Uterus (tissue), 3 donors: ENCODE measurements at regions not wholly inside any gene's neighbourhood (a gene's known extent, or its start where the extent isn't known, plus 50 kb on each side); places are given as distances from the start of the nearest gene placed in this dataset.
"Not testable (repeated sequence)": the region's sequence is repeated elsewhere in the genome, so short reads cannot be mapped to it uniquely, and the experiment has no call there.

Experiments used
- DNase-seq, 2 donors: peaks; one replicate each; pipeline ENCODE4 v3.0.0-alpha.2; 2019 to 2020
- H3K27ac ChIP-seq, 2 donors: fragments of 200-600 bp; sonication (generic); 1 replicate in 1 of 2; 2 replicates in 1 of 2; pipeline ENCODE4 v1.5.1; 2016 to 2018
- H3K27me3 ChIP-seq, 2 donors: fragments of 200-600 bp; sonication (generic); one replicate each; pipeline ENCODE4 v1.5.1; 2018 to 2019; ENCODE audit warnings: control low read depth in 1 of 2
- H3K36me3 ChIP-seq, 2 donors: fragments of 200-600 bp; sonication (generic); one replicate each; pipeline ENCODE4 v1.5.1; 2019; ENCODE audit warnings: control low read depth in 1 of 2
- H3K4me1 ChIP-seq, 2 donors: fragments of 200-600 bp; sonication (generic); one replicate each; pipeline ENCODE4 v1.5.1; 2018 to 2019; ENCODE audit warnings: control low read depth in 1 of 2
- H3K4me3 ChIP-seq, 2 donors: fragments of 200-600 bp; sonication (generic); 1 replicate in 1 of 2; 2 replicates in 1 of 2; pipeline ENCODE4 v1.5.1; 2018 to 2019; ENCODE audit warnings: mild to moderate bottlenecking in 1 of 2
- H3K9me3 ChIP-seq, 2 donors: fragments of 200-600 bp; sonication (generic); one replicate each; pipeline ENCODE4 v1.5.1; 2019; ENCODE audit warnings: control low read depth in 1 of 2
- CTCF ChIP-seq, 4 experiments: fragments of 200-600 bp in 2 of 4; fragments of 450-650 bp in 2 of 4; sonication (generic) in 2 of 4; IDR thresholded peaks; one replicate each; pipeline ENCODE4 v1.5.1; 2016 to 2019; ENCODE audit warnings: antibody characterized with exemption in 4 of 4, mild to moderate bottlenecking in 2 of 4, moderate library complexity in 1 of 4
- POLR2A ChIP-seq, 2 donors: fragments of 450-650 bp; IDR thresholded peaks; one replicate each; pipeline ENCODE4 v1.6.1; 2016; ENCODE audit warnings: antibody characterized with exemption in 2 of 2, mild to moderate bottlenecking in 1 of 2, moderate library complexity in 1 of 2
- intact Hi-C: fragments of 100-400 bp; cut with DNase I; formaldehyde crosslinking; loops from one replicate; pipeline ENCODE4 v1.15.1; 2023; ENCODE audit warnings: low total_unique reads
- donor health status: DM: yes; HTN: yes; CAD: no.

- DNase-seq: no peak
- intact Hi-C loops: no loop called here
- Histone ChIP-seq H3K4me1 (no peaks in the 10 kb centered on the region), H3K9me3 (no peaks in the 10 kb centered on the region), H3K4me3 (no peak overlapping the region), H3K27ac (no peak overlapping the region), H3K36me3 (no peaks in the 10 kb centered on the region), H3K27me3 (no peaks in the 10 kb centered on the region)
- no peak for TF ChIP-seq CTCF (IDR thresholded peaks at IDR 0.05)
- TF ChIP-seq POLR2A (IDR thresholded peaks at IDR 0.05): no peak
Measured at GRCh38 chr2:203619267-203619878, 84.3 kb upstream of the RAPH1 start.

GRCh38 chr2:203621981-203622515 is 84.4 kb upstream of the CD28 start:
- no peak for DNase-seq
- Histone ChIP-seq H3K4me3 (no peak overlapping the region), H3K9me3 (no peaks in the 10 kb centered on the region), H3K27ac (no peak overlapping the region), H3K36me3 (no peaks in the 10 kb centered on the region), H3K27me3 (no peaks in the 10 kb centered on the region), H3K4me1 (no peaks in the 10 kb centered on the region)
- TF ChIP-seq POLR2A (IDR thresholded peaks at IDR 0.05): no peak
- TF ChIP-seq CTCF (IDR thresholded peaks at IDR 0.05): no peak
- intact Hi-C loops: no loop called here

GRCh38 chr2:203623096-203623495 is 83.3 kb upstream of the CD28 start:
- H3K27ac ChIP-seq: no peak overlapping the region
- no peak for TF ChIP-seq CTCF (IDR thresholded peaks at IDR 0.05)
- TF ChIP-seq POLR2A (IDR thresholded peaks at IDR 0.05): no peak
- H3K4me1 ChIP-seq: no peaks in the 10 kb centered on the region
- no peaks in the 10 kb centered on the region for H3K36me3 ChIP-seq
- H3K9me3 ChIP-seq: no peaks in the 10 kb centered on the region
- no peak overlapping the region for H3K4me3 ChIP-seq
- no peak for DNase-seq
- H3K27me3 ChIP-seq: no peaks in the 10 kb centered on the region
- intact Hi-C loops: no loop called here

GRCh38 chr2:203623661-203624060 is 82.8 kb upstream of the CD28 start:
- Histone ChIP-seq H3K27ac (no peak overlapping the region), H3K27me3 (no peaks in the 10 kb centered on the region), H3K4me1 (no peaks in the 10 kb centered on the region), H3K4me3 (no peak overlapping the region), H3K36me3 (no peaks in the 10 kb centered on the region), H3K9me3 (no peaks in the 10 kb centered on the region)
- TF ChIP-seq POLR2A (IDR thresholded peaks at IDR 0.05) (no peak), CTCF (IDR thresholded peaks at IDR 0.05) (no peak)
- intact Hi-C loops: no loop called here
- DNase-seq: no peak

- TF ChIP-seq CTCF (IDR thresholded peaks at IDR 0.05) (no peak), POLR2A (IDR thresholded peaks at IDR 0.05) (no peak)
- no peak overlapping the region for H3K27ac ChIP-seq
- H3K4me1 ChIP-seq: no peaks in the 10 kb centered on the region
- intact Hi-C loops: no loop called here
- no peak overlapping the region for H3K4me3 ChIP-seq
- no peaks in the 10 kb centered on the region for H3K36me3 ChIP-seq
- no peaks in the 10 kb centered on the region for H3K27me3 ChIP-seq
- no peak for DNase-seq
- no peaks in the 10 kb centered on the region for H3K9me3 ChIP-seq
Measured at GRCh38 chr2:203625701-203626100, 80.7 kb upstream of the CD28 start.

GRCh38 chr2:203626247-203626646 is 80.2 kb upstream of the CD28 start:
- intact Hi-C loops, H3K4me1 ChIP-seq, H3K4me3 ChIP-seq, H3K27me3 ChIP-seq, H3K27ac ChIP-seq, H3K36me3 ChIP-seq, DNase-seq, H3K9me3 ChIP-seq: not testable (repeated sequence)
